HG03439 (cell line): ENCODE measurements at regions not wholly inside any gene's neighbourhood (a gene's known extent, or its start where the extent isn't known, plus 50 kb on each side); places are given as distances from the start of the nearest gene placed in this dataset.
"Not testable (repeated sequence)": the region's sequence is repeated elsewhere in the genome, so short reads cannot be mapped to it uniquely, and the experiment has no call there.

Experiments
- ATAC-seq: cut with Tn5 transposase; IDR thresholded peaks from one replicate; pipeline ENCODE4 v1.9.1; 2021; ENCODE audit warnings: mild to moderate bottlenecking, moderate library complexity; ENCODE audit not compliant: unreplicated experiment

DNA sequence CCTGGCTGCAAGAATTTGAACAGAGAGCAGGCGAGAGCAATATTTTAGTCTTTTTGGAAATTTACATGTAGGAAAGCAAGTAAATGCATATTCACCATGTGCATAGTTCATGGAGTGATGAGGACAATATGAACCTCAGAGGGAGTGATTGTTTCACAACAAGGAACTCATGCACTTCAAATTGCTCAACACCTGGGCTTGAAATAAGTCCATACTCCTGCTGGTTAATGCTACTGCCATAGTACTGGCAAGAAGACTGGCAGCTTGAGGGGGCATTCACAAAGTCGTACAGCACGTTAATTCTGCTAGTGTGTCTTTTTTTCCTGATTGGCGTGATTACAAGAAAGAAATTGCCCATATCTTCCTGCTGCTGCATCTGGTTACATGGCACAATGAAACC is 267.6 kb downstream of the PCDH17 start:
- no peak for ATAC-seq

GRCh38 chr13:57909833-57910232 is 278.3 kb downstream of the PCDH17 start:
- not testable (repeated sequence) for ATAC-seq

DNA sequence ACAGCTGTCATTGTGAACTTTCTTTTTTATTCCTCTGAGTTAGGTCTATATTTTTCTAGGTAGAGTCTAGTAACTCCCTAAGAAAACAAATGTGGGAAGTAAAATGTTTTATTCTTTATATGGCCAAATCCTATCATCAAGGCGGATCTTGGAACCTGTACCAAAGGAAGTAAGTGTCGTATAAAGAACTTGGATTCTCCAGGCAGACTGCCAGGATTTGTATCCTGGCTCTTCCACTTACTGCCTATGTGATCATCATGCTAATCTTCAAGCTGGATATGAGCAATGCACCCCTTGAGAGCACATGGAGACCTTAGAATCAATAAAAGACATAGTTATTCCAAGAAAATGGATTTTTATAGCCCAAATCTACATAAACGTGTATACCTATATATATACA is 286.5 kb downstream of the PCDH17 start:
- ATAC-seq = no peak

- ATAC-seq = no peak
Observed at GRCh38 chr13:57918913-57919312, 287.4 kb downstream of the PCDH17 start.

DNA sequence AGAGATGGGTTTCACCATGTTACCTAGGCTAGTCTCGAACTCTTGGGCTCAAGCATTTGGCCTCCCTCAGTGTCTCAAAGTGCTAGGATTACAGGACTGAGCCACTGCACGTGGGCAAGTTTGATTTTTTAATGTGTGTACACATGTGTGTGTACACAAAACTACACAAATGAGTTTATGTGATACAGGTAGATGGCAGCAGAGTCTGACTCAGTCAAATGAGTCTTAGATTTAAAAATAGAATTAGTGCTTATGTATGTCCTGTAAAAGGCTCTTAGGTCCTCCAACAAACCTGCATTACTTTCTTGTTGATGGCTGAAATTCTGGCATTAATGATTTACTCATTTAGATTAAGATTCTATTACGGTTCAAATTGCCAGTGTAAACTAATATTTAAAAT is 293.7 kb downstream of the PCDH17 start:
- ATAC-seq = no peak

DNA sequence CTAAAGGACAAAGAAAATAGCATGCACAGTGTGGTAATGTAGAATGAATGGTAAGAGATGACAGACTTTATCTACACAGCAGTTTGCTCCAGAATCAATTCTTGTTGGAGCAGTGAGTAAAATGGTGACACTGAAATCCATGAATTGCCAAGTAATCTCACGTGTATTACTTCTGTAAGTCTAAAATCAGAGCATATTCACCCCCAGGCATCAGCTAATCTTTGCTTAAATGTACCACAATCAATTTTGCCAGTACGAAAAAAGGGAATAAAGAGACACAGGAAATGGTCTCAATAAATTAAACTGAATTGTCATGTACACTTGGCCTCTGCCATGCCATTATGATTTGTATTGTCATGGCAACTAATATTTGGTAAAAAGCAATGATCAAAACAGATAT is 294.2 kb downstream of the PCDH17 start:
- ATAC-seq = no peak

- ATAC-seq = no peak
Observed at GRCh38 chr13:57932061-57932460, 300.5 kb downstream of the PCDH17 start.

DNA sequence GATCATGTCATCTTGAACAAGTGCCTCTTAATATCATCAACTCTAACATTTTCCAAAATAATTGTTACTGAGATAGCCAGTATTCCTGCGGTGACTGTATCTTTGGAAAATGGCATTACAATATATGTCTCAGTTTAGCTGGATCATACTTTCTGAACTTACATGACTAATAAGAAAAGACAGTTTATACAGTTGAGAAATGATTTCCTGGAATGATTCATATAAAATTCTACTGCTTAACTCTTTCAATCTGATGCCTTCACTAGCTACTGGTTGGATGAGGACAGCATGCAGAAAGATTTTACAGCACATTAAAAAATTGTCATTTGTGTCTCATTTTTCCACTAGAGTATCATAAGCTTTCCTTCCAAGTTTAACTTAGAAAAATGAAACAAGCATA is 302.1 kb downstream of the PCDH17 start:
- ATAC-seq = no peak

DNA sequence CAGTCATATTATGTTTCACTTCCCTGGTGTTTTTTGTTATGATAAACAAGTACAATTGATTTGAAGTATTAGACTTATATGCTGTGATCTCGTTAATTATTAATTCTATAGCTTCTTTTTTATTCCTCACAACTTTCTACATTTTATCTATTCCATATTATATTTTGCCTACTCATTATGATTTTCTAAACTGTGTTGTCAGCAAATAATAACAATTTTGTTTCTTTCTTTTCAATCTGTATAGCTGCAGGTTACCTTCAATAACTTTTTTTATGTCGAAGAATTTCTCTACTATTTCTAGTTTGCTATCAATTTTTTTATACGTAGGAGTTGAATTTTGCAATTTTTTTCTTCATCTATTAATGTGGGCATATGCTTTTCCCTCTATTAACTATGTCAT is 304.4 kb downstream of the PCDH17 start:
- no peak for ATAC-seq

- peak; percentile 95 for ATAC-seq
Observed at GRCh38 chr13:57946361-57946760, 314.8 kb downstream of the PCDH17 start.

DNA sequence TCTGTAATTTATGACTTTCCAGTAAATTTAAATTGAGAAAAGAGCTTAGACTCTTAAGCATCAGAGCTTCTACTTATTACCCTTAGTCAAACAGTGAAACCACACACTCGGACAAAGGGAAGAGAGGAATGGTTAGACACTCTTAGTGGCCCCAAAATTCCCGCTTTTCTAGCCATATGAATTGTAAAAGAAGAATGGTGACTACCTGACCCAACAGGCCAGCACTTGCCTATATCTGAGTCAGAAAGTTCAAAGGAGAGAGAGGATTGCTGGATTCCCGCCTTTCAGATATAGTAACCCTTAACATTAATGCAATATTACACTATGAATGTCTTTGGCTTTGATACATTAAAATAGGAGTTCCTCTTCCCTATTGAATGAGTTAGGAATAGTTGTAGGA is 317.3 kb downstream of the PCDH17 start:
- no peak for ATAC-seq

- no peak for ATAC-seq
Observed at GRCh38 chr13:57969951-57970350, 338.4 kb downstream of the PCDH17 start.

DNA sequence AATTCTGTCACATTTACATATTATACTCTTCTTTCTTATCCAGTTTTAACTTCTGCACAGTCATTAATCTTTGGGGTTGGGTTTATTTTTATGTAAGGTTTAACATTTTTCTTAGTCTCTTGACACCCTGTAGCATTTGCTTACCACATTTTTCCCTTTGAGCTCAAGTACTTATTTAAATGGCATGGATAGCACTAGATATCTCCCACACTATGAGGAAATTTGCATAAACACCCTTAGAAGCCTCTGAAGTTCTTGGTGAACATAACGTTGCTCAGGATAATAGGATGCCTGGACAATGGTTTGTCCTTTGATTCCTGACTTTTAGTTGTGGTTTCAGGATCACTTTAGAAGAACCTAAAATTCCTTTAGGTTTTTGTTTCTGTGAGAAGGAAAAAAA is 338.9 kb downstream of the PCDH17 start:
- ATAC-seq = no peak

- ATAC-seq = no peak
Observed at GRCh38 chr13:57982782-57983181, 351.2 kb downstream of the PCDH17 start.

GRCh38 chr13:57988276-57988675 is 356.7 kb downstream of the PCDH17 start:
- no peak for ATAC-seq

DNA sequence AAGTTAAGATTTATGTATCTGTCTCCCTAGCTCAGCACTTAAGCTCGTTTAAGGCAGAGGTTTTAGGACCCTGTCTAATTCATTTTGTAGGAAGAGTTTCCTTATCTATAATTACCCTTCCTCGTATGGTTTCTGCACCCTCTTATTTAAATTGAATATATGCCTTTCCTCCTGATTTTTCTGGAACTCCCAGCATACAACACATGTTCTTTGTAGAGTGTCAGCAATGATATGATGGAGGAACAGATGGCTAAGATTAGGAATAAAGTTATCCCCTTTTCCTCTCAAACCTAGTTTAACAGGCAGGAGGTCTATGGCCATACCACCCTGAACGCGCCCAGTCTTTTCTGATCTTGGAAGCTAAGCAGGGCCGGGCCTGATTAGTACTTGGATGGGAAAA is 359.5 kb downstream of the PCDH17 start:
- ATAC-seq = no peak

DNA sequence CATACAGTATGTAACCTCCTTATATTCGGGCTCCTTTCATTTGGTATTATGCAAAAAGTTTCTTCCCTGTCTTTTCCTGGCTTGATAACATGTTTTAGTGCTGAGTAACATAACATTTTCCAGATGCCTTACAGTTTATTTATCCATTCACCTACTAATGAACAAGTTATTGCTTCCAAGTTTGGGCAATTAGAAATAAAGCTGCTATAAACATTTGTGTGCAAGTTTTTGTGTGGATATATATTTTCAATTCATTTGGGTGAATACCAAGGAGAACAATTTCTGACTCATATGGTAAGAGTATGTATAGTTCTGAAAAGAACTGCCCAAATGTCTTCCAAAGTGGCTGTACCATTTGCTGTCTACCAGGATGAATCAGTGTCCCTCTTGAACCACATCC is 360.9 kb downstream of the PCDH17 start:
- ATAC-seq = no peak

- ATAC-seq = no peak
Observed at GRCh38 chr13:57996717-57997116, 365.2 kb downstream of the PCDH17 start.

DNA sequence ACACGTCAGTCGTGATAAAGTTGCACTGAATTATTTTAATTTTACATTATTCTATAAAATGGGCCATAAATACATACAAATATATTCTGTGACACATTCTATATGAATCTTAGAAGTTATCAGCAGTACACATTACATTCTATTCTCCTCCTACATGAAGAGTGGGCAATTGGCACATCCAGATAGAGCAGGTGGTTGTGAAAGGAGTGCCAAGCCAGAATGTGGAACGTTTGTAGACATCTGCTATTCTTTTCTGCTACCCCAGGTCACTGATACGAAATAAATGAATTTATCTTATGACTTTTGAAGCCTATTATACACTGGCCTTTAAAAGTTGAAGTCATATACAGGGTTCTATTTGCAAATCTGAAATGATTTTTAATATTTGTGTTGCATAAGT is 373.2 kb downstream of the PCDH17 start:
- ATAC-seq = no peak

DNA sequence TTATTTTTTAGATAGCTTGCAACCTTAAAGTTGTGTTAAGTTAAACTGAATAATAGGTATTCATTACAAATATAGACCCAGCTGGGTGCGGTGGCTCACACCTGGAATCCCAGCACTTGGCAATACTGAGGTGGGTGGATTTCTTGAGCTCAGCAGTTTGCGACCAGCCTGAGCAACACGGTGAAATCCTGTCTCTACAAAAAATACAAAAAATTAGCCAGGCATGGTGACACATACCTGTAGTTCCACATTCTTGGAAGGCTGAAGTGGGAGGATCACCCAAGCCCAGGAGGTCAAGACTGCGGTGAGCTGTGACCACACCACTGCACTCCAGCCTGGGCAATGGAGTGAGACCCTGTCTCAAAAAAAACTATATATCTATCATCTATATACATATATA is 386.5 kb downstream of the PCDH17 start:
- ATAC-seq = no peak

DNA sequence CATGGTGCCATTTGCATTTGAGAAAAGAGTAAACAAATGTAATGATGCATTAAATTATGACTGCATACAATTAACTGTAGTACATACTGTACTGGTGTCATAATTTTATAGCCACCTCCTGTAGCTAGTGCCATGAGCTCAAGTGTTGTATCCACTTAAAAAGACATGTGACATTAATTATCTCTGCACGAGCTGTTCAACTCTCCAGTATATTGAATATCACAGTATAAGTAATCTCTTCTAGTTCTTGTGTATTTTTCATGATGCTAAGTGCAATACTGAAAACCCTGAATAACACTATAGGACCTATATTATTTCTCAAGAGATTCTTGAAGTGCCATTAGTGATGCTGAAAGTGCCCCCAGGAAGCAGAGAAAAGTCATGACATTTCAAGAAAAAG is 387.3 kb downstream of the PCDH17 start:
- ATAC-seq = no peak

- ATAC-seq = no peak
Observed at GRCh38 chr13:58024103-58024502, 392.6 kb downstream of the PCDH17 start.

DNA sequence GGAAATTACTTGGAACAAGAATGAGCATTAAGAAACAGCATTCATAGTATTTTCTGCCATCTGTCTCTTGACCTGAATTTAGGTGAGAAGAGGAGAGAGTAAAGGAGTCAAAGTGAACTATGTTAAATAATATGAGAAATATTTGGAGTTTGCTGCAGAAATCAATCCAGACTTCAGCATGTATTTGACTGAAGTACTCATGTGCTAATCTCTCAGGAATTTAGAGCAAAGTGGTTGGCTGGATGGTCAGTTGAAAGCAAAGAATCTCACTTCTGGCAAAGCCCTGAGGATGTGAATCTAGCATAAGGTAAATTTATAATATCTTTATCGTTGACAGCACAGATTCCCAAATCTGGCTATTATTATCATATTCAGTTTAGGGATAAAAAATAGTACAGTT is 394.3 kb downstream of the PCDH17 start:
- no peak for ATAC-seq
